Fibroblast of skin of left quadriceps (primary cell): ENCODE measurements at regions not wholly inside any gene's neighbourhood (a gene's known extent, or its start where the extent isn't known, plus 50 kb on each side); places are given as distances from the start of the nearest gene placed in this dataset.

ENCODE experiments used
- DNase-seq, 2 experiments: peaks; one replicate each; pipeline ENCODE4 v3.0.0-alpha.2; 2013; ENCODE audit warnings: low read depth in 2 of 2

DNA sequence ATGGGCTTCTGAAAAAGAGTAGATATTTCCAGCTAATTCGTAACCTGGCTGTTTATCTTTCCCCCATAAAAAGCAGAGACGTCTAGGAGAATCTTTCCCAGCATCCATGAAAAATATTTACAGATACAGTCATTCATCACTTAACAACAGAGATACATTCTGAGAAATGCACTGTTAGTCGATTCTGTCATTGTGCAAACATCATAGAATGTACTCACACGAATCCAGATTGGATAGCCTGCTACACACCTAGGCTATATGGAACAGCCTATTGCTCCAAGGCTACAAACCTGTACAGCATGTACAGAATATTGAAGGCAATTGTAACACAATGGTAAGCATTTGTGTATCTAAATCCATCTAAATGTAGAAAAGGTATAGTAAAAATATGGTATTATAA lies 530.2 kb upstream of the NBEA start:
- DNase-seq = no peak

DNA sequence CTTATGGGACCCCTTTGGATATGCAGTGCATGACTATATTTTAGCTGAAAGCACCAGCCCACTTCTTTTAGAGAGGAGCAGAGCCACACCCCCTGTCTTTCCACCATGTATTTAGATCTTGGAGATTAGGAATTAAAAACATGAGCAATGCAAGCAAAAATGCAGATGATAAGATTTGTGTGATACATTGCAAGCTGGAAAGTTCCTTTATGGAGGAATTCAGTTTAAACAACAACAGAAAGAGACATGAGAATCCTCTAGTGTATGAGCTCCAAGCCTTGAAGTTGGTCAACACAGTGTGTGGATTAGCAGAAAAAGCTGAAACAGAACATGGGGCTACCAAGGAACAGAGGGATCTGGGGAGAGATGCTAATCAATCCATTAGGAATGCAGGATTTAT lies 529.8 kb upstream of the NBEA start:
- no peak for DNase-seq

DNA sequence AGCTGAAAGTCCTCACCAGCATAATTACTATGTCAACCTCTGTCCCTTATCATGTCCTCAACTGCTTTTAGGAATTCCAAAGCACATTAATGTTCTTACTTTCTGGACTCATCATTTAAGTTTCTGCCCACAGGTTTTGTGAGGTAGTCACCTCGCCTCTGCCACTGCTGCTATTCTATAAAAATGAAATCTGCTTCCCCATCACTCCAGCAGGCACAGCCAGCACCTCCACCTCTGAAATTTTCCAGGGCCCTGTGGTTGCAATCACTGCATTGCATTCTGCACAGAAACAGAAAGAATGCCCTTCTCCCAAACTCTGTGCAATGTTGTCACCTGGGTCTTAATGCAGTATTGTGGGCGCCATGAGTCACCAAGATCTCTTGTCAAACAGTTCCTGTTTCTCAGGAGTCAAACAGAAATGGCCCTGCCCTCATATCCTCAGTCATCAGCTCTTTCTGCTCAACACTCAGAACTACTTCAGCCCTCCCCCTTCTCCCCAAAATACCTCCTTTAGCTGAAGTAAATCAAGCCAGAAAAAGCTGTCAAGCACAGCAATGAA lies 529.2 kb upstream of the NBEA start:
- no peak for DNase-seq

DNA sequence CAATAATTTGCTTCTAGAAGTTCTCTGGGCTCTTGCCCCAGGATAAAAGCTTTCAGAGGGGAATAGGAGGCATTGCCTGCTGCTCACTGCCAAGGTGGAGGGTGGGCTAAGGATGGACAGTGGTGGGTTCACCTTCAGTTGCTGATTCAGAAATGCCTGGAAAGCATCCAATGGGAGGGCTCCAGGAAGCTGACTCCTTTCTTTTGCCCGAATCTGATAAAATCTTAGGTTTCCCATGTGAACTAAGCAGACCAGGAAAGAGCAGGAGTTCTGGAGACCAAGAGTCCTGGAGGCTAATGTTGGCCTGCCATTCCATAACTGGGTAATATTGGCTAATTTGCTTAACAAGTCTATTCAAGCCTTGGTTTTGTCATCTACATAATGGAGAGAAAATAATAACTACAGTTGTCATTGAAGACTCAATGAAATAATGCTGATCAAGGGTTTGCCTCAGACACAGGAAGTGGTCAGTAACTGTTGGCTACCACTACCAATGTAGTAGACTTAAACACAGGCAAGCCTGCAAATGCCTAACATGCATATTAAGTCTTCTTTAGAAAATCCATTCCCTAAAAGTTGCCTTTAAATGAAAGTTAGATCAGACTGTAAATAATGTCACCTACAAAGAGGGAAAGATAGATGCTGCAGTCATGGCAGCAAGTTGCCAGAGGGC lies 528.4 kb upstream of the NBEA start:
- no peak for DNase-seq

DNA sequence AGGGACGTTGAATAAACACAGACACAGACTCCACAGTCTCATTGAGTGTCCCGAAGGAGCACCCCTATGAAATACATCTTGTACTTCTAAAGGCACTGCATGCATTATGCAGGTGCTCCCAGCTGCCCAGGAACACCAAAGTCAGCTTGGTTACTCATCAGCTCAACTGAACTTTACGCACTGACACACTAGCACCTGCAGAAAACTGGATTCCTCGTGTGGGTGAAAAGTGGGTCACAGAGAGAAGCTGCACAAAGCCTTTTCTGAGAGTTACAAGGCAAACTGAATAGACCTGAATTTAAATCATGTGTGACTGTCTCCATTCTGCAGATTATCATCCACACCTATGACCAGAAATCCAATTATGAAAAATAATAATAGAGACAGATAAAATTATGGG lies 527.5 kb upstream of the NBEA start:
- no peak for DNase-seq

DNA sequence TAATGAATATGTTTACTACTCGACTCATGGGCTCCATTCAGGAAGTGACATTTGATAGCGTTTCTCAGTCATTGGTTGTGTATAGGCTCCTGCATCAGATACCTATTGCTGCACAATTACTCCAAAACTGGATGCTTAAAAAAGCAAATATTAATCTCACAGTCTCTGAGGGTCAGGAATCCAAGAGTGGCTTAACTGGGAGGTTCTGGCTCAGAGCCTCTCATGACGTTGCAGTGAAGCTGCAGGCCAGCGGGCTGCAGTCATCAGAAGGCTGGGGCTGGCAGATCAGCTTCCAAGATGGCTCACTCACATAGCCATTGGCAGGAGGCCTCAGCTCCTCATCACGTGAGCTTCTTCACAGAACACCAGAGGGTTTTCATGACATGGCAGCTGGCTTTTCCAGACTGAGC lies 525.1 kb upstream of the NBEA start:
- no peak for DNase-seq

DNA sequence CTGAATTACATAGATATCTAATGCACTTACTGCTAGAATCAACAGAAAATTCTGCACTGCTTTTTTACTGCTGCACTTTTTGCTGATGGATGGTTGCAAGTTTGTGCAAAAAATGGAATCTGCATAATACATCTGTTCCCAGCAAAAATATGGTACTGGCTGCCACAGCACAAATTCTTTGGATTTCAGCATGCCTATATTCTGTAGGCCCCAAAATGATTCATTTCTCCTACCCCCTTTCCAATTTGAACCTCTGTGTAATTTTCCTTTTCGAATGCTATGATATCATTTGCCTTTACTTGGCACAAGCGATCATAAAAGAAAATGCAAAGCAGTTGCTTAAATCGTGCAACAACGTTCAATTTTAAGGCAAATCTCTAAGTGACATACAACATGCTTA lies 524.2 kb upstream of the NBEA start:
- no peak for DNase-seq

DNA sequence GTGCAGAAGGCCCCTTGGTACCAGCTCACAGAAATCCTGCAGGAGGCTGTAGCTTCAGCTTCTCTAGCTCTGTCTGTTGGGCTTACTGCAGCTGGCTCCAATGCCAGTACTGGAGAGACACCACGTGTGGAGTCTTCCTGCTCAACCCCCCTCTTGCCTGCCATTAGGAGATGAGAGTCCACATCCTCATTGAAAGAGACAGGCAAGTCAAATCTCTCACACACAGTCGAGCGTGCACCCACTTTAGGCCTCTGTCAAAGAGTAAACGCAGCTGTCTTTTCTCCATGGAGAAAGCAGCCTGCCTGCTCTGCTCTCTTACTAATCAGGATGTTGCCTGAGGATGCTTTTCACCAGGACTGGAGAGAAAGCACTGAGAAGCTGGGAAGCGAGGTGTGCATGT lies 523.0 kb upstream of the NBEA start:
- no peak for DNase-seq

DNA sequence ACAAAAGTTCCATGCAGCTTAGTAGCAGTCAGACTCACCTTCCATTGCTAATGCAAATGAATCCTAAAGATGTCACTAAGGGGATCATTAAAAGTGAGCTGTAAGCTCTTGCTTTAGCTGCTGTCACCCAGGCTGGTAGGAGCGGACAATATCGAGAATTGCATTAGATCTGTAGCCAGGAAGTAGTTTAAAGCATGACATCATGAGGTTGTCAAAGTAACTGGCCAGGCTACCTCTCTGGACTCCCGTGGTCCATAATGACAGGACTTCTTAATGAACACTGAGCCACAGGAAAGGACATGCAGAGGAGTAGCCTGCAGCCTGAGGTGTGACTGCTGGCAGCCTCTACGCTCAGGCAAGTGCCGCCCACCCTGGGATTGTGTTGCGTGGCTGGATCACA lies 522.3 kb upstream of the NBEA start:
- DNase-seq = no peak

DNA sequence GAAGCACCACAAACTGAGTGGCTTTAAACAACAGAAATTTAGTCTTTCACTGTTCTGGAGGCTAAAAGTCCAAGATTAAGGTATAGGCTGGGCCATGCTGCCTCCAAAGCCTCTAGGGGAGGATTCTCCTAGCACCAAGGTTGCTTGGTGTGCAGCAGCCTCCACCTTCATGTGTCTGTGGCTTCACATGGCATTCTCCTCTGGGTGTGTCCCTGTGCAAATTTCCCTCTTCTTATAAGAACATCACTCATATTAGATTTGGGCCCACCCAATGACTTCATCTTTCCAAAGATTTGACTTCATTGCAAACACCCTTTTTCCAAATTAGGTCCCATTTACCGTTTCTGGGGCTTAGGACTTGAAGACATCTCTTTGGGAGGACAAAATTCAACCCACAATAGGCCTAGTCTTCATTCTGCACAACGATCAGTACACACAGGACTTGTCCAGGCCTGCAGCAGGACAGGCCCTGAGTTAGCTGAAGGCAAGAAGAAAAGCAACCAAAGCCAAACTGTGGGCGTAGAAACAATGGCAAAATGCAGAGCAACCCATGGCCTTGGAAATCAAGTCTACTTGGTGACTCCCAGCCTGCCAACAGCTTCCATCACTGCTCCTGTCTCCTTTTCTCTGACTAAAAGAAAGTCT lies 521.2 kb upstream of the NBEA start:
- DNase-seq = no peak

DNA sequence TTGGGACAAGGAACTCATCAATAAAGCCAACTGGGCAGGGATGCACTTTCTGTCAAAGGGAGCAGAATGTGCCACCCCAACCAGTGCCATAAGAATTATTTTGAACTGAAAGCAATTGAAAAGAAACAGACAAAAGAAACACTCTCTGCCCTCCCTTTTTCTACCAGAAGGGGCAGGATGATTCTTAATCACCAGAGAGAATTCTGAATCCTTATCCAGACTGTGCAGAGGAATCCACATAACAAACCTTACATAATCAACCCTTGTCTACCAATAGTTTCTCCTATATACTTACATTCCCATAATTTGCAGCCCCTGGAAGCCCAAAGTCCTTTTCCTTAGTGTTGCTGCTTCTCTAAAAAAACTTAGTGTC lies 520.7 kb upstream of the NBEA start:
- DNase-seq = no peak

DNA sequence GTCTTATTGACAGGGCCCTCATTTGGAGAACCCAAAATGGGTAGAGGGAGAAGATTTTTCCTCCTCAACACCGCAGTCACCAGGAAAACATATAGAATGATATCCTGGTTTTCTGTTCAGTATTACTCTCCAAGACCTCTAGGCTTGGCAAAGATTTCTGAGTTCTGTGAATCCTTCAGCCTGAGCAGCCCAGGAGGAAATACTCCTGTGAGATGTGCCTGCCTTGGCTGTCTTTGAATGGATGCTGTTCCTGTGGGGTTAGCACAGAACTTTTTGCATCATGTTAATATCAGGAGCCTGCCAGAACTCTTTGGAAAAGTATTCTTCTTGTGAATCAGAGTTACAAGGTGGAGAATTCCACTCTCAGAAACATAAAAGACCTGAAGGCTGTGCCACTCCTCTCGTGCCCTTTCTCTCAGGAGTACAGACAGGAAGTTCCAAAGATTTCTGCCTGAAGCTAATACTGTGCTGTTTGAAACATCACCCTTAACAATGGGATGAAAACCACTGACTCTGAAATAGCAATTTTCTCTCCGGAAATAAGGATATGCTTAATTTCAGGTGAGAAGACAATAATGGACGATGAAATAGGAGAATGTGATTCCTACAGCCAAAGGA lies 520.1 kb upstream of the NBEA start:
- DNase-seq = no peak

DNA sequence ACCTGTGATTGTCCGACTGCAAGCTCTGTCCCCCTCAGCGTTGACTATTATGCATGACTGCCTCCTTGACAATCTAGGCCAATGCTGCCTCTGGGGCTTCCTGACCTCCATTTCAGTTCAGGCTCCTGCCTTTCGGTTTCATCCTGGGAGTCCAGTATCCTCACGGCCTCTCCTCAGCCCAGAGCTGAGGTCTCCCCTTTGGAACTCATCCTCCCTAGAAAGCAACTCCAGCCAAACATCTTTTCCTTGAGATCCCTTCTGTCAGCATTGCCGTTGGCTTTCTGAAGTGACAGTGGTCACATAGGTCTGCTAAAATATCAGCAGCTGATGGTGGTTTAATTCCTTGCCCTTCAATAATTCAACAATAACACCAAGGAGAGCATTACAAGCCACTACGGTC lies 519.1 kb upstream of the NBEA start:
- DNase-seq = no peak

DNA sequence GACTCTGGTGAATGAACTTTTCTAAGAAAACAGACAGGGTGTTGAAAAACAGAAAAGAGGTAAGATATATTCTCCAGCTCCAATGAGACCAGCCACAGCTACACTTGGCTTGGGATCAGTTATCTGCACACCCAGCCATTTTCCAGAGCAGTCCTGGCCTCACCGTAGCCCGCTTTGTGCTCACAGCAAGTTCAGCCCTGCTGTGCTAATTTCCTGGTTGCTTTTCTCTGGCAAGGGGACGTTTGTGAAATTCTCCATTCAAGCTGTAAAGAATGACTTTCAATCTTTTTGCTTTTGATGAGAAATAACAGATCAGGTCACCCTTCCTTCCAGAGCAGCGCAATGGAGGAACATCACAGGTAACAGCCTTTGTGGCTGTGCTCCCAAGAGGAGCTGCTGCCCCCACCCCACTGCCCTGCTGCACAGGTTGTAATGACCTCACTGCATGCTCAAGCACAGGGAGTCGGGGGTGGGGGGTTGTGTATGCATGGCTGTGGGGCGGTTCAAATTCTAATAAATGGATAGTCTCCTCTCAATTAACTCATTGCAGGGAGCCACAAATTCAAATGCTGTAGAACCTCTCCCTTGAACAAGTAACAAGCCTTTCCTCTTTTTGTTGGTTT lies 516.6 kb upstream of the NBEA start:
- DNase-seq = no peak

DNA sequence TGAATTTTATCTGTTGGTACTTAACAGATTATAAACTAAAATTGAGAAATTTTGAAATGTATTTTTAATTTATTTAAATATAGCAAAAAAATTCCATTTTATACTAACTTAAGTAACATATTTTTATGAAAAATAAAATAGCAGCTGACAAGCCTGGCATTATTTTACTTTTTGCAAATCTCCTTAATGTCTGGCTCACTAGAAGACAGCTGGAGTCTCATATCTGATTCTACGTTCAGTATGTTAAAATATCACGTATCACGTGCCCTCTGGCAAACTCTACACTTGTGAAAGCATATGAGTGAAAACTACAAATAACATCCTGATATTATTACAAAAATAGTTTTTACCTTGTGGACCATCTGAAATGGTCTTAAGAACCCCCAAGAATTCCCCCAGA lies 513.2 kb upstream of the NBEA start:
- DNase-seq = no peak

DNA sequence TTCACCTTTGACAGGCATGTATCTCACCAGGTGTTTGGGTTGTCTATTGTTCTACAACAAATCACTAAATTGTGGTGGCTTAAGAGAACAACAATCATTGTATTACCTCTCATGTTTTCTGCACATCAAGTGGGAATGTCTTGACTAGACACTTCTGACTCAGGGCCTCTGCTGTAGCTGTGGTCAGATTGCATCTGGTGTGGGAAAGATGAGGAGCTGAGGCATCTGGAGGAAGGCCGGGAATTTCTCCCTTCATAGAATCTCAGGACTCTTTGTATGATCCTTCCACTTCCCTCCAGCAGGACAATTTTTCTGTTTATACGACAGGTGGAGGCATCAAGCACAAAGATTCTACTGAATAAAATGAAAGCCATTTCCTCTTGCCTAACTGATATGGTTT lies 511.8 kb upstream of the NBEA start:
- no peak for DNase-seq

DNA sequence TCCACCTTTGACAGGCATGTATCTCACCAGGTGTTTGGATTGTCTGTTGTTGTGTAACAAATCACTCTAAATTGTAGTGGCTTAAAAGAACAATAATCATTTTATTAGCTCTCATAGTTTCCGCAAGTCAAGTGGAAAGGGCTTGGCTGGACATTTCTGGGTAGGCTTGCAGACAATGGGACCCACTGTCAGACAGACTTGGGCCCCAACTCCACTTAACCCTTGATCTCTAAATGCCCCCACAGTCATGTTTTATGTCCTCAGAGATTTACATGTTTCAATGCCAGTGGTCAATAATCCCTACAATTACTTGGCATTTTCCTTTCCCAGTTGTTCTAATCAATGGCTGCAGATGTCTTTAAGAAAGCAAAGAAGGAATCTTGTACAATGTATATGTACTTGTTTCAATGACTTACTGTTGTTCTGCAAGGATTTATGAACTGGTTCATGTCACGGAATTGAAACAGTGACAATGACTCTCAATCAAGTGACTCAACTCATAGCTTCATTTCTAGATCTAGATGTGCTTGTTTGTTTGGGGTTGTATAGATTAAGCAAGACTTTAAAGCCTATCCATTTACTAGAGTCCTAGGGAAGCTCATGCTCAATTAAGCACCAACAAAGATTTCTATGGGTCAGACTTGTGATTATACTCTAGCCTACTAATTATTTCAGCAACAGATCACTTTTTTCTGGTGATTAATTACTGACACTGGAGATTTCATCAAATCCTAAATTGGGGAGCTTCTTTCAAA lies 510.1 kb upstream of the NBEA start:
- DNase-seq = no peak

DNA sequence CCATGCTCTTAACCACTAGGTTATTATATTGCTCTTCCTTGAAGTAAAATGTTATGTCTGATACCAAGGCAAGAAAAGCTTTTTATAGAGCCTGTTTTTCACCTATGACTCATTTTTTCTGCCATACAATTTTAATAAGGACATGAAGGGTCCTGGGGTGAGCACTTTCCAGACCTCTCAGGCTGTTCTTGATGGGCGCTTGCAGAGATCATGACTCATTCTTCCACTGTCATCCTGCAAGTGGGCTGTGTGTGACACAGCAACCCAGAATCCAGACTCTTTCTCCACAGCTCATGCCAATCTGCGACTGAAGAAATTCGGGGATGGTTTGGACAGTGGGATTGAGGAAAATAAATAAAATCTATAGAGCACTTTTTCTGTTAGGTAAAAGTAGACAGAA lies 506.7 kb upstream of the NBEA start:
- DNase-seq = no peak

DNA sequence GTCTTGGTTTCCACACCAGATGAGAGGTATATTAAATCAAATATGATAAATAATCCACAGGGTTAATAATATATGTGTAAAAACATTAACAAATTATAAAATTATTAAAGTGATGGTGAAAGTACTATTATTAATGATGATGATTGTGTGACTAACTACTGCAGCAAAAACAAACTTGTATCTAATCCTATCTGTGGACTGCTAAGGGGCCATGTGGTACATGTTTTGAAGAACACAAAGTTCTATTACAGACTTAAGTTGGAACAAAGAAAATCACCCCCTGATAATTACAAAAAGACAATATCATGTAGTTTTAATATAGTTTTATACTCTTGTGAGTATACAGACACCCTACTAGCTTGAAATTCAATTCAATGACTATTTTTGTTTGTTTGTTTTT lies 504.2 kb upstream of the NBEA start:
- no peak for DNase-seq

DNA sequence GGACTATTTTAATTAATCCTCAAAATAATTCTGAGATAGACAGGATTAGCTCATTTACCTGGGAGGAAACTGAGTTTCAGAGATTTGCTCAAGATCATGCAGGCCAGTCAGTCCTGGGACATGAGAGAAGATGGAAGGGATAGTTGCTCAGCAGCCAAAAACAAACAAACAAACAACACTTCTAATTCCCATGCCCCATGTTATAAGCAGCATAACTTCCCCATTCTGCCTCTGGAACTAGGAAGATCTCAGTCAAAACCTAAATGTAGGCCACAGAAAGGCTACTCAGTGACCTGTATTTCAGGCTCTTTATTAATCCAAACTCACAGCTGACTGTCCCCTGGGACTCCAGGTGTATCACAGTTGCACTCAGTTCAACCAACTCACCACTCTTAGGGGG lies 489.2 kb upstream of the NBEA start:
- no peak for DNase-seq

DNA sequence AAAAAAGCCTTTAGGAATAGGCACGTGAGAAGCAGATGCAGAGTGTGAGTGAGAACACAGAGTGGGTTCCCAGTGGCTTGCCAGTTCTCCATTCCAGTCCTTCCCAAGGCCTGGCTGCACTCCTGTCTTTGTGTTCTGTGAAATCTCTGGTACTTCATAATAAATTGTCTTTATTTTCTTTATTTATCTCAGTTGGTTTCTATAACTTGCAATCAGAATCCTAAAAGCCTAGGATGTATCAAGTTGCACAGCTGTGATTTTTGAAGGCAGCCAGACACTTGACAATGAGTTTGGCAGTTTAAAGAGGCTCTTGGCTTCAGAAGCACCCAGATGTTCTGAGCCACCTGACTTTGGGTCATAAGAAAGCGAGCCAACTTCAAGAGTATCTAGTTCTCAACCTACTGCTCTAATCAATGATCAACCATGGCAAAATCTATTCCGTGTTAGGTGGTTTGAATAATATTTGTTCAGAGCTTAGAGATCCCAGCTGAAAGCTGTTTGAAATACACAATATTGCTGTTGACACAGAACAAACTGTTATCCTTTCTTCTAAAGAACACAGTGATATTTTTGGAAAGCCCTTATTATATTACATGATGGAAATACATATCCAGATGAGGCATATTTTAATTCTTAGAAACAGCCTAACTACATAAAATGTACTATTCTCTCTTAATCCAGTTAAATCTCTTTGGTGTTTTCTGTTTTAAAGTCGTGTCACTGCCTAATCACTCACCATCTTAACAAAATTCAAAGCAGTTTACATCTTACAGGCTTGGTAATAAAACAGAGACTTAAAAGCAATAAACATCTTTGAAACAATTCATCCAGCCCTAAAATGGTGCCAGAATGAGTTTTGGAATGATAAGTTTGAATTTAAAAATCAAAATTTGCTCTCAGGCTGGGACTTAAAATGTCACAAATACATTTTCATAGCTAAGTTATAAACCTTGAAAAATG lies 483.0 kb upstream of the NBEA start:
- no peak for DNase-seq
